SK-N-SH (cell line): ENCODE measurements at regions not wholly inside any gene's neighbourhood (a gene's known extent, or its start where the extent isn't known, plus 50 kb on each side); places are given as distances from the start of the nearest gene placed in this dataset.

Experiments used
- CTCF ChIA-PET: fragments of 300-600, 350-600 bp; formaldehyde crosslinking; extraction: SDS; loops from one replicate; lab custom pipeline; 2021; lab: Yijun Ruan, JAX
- POLR2A ChIA-PET: fragments of 350-600 bp; sonication (Branson Sonifier 250); formaldehyde crosslinking; extraction: SDS; loops from one replicate; lab custom pipeline; 2020; ENCODE audit warnings: antibody characterized with exemption, inconsistent platforms; lab: Yijun Ruan, JAX
- DNase-seq: peaks from one replicate; pipeline ENCODE4 v3.0.0; 2012
- H2AFZ ChIP-seq: fragments of 200-600 bp; sonication (generic); 2 replicates; pipeline ENCODE4 v1.8.1; 2016; ENCODE audit warnings: antibody characterized with exemption, mild to moderate bottlenecking, low read depth
- H3F3A ChIP-seq: fragments of 200-600 bp; sonication (generic); replicated peaks from 2 replicates; pipeline ENCODE3; 2016; ENCODE audit warnings: antibody characterized with exemption, mild to moderate bottlenecking; ENCODE audit not compliant: insufficient read depth
- H3K27ac ChIP-seq, 2 experiments: fragments of 200-500 bp in 1 of 2; fragments of 200-600 bp in 1 of 2; sonication (Bioruptor generic) in 1 of 2; sonication (generic), shearing (Covaris generic) in 1 of 2; 2 replicates each; pipeline versions ENCODE4 v1.5.1 to v1.6.1; 2014 to 2016; ENCODE audit warnings: low read depth in 2 of 2, inconsistent platforms in 1 of 2, low read length in 1 of 2, mild to moderate bottlenecking in 1 of 2, mixed read lengths in 1 of 2
- H3K27me3 ChIP-seq: fragments of 200-600 bp; sonication (generic), shearing (Covaris generic); 2 replicates; pipeline ENCODE4 v1.6.1; 2016; ENCODE audit warnings: mixed run types; ENCODE audit not compliant: insufficient read depth
- H3K36me3 ChIP-seq, 2 experiments: fragments of 200-500 bp in 1 of 2; fragments of 200-600 bp in 1 of 2; sonication (Bioruptor generic) in 1 of 2; sonication (generic) in 1 of 2; replicated peaks in 1 of 2; 2 replicates each; pipeline versions ENCODE3 to v1.5.1; 2014 to 2016; ENCODE audit warnings: low read length in 1 of 2, mild to moderate bottlenecking in 1 of 2; ENCODE audit not compliant: insufficient read depth in 2 of 2, control insufficient read depth in 1 of 2
- H3K4me1 ChIP-seq, 2 experiments: fragments of 200-500 bp in 1 of 2; fragments of 200-600 bp in 1 of 2; sonication (Bioruptor generic) in 1 of 2; sonication (generic), shearing (Covaris generic) in 1 of 2; 2 replicates each; pipeline versions ENCODE4 v1.5.1 to v1.6.1; 2014 to 2016; ENCODE audit warnings: low read depth in 1 of 2, low read length in 1 of 2, mixed run types in 1 of 2; ENCODE audit not compliant: insufficient read depth in 2 of 2, control insufficient read depth in 1 of 2
- H3K4me2 ChIP-seq: fragments of 200-600 bp; sonication (generic), shearing (Covaris generic); 2 replicates; pipeline ENCODE4 v1.6.1; 2017; ENCODE audit warnings: mixed run types
- H3K4me3 ChIP-seq, 2 experiments: fragments of 200-500 bp in 1 of 2; fragments of 200-600 bp in 1 of 2; sonication (Bioruptor generic) in 1 of 2; sonication (generic), shearing (Covaris generic) in 1 of 2; 2 replicates each; pipeline versions ENCODE4 v1.5.1 to v1.8.1; 2014 to 2016; ENCODE audit warnings: low read depth in 2 of 2, inconsistent platforms in 1 of 2, low read length in 1 of 2, mild to moderate bottlenecking in 1 of 2, mixed read lengths in 1 of 2, moderate library complexity in 1 of 2
- H3K79me2 ChIP-seq: fragments of 200-600 bp; sonication (generic); 2 replicates; pipeline ENCODE4 v1.8.1; 2017; ENCODE audit warnings: mild to moderate bottlenecking; ENCODE audit not compliant: insufficient read depth
- H3K9ac ChIP-seq: fragments of 200-600 bp; sonication (generic); 2 replicates; pipeline ENCODE4 v1.6.1; 2017; ENCODE audit warnings: mixed run types
- H3K9me2 ChIP-seq: fragments of 200-600 bp; sonication (generic); 2 replicates; pipeline ENCODE4 v1.6.1; 2017; ENCODE audit warnings: mixed run types
- H3K9me3 ChIP-seq: fragments of 200-600 bp; sonication (generic); 2 replicates; pipeline ENCODE4 v1.6.1; 2017; ENCODE audit warnings: mixed run types, mild to moderate bottlenecking, moderate library complexity
- H4K20me1 ChIP-seq: fragments of 200-600 bp; sonication (generic); 2 replicates; pipeline ENCODE4 v1.6.1; 2017; ENCODE audit warnings: mild to moderate bottlenecking, mixed run types; ENCODE audit not compliant: insufficient read depth
- ELF1 ChIP-seq: IDR thresholded peaks from 2 replicates; pipeline ENCODE4 v1.4.0; 2012
- EZH2phosphoT487 ChIP-seq: fragments of 200-600 bp; sonication (generic); IDR thresholded peaks from 2 replicates; pipeline ENCODE4 v1.6.1; 2017; ENCODE audit warnings: low read depth, mixed run types, mild to moderate bottlenecking, antibody characterized with exemption, moderate library complexity, borderline replicate concordance
- FOSL2 ChIP-seq: IDR thresholded peaks from 2 replicates; pipeline ENCODE4 v1.4.0; 2012; ENCODE audit warnings: low read depth, mild to moderate bottlenecking, moderate library complexity, borderline replicate concordance
- FOXJ3 ChIP-seq: sonication (generic); formaldehyde crosslinking; IDR thresholded peaks from 2 replicates; pipeline ENCODE4 v1.5.1; 2020; ENCODE audit warnings: mild to moderate bottlenecking, missing genetic modification reagents
- GABPA ChIP-seq: IDR thresholded peaks from 2 replicates; pipeline ENCODE4 v1.4.0; 2012; ENCODE audit warnings: low read depth, mild to moderate bottlenecking
- JUND ChIP-seq: IDR thresholded peaks from 2 replicates; pipeline ENCODE4 v1.4.0; 2012
- MAX ChIP-seq: IDR thresholded peaks from 2 replicates; pipeline ENCODE4 v1.4.0; 2012; ENCODE audit warnings: low read depth
- NFIC ChIP-seq: IDR thresholded peaks from 2 replicates; pipeline ENCODE4 v1.4.0; 2012; ENCODE audit warnings: borderline replicate concordance
- POLR2AphosphoS5 ChIP-seq: IDR thresholded peaks from 2 replicates; pipeline ENCODE4 v1.6.1; 2012; ENCODE audit warnings: low read depth, low read length
- REST ChIP-seq: IDR thresholded peaks from 2 replicates; pipeline ENCODE4 v1.6.1; 2012; ENCODE audit warnings: mild to moderate bottlenecking, low read depth, low read length, moderate library complexity
- RFX5 ChIP-seq: IDR thresholded peaks from 2 replicates; pipeline ENCODE4 v1.6.1; 2012; ENCODE audit warnings: mild to moderate bottlenecking, improper control_type of control experiment, low read length
- RXRA ChIP-seq: IDR thresholded peaks from 2 replicates; pipeline ENCODE4 v1.4.0; 2012; ENCODE audit warnings: low read depth, mild to moderate bottlenecking, borderline replicate concordance
- SMC3 ChIP-seq: IDR thresholded peaks from 2 replicates; pipeline ENCODE4 v1.6.1; 2012; ENCODE audit warnings: low read depth, low read length, improper control_type of control experiment
- TAF1 ChIP-seq: IDR thresholded peaks from 2 replicates; pipeline ENCODE4 v1.6.1; 2012; ENCODE audit warnings: low read depth, mild to moderate bottlenecking, low read length, moderate library complexity, borderline replicate concordance
- USF1 ChIP-seq: IDR thresholded peaks from 2 replicates; pipeline ENCODE4 v1.4.0; 2012; ENCODE audit warnings: low read depth, borderline replicate concordance
- YY1 ChIP-seq: IDR thresholded peaks from 2 replicates; pipeline ENCODE4 v1.4.0; 2012; ENCODE audit warnings: low read depth, mild to moderate bottlenecking
- WGBS: methylation state at CpG from one replicate; pipeline ENCODE4 v1.1.6; 2017; ENCODE audit warnings: low lambda C conversion rate; 5-methylcytosine and 5-hydroxymethylcytosine counted together

DNA sequence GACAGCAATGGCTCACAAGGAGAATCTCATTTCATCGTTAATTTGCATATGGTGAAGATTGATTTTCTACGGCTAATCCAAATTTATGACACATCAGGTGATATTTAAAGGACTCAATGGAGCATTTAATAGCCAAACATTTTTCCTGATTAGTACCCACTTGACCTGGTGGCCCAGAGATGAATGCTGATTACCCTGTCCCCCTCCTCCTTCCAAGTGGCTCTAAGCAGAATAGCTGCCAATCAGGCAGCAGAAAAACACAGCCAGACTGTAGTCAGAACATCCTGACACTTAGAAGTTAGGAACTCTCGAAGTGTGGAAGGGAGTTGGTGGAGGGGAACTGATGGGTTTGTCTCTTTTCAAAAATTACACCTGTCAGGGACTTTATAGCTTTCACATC, 302.5 kb downstream of the ZNF621 start:
- Histone ChIP-seq H3K36me3 (no peaks in the 10 kb centered on the region), H3K9ac (no peak overlapping the region), H3K9me2 (no peaks in the 10 kb centered on the region), H3F3A (no peaks in the 10 kb centered on the region), H3K27me3 (no peaks in the 10 kb centered on the region), H3K4me3 (no peak overlapping the region), H3K9me3 (no peaks in the 10 kb centered on the region), H3K4me1 (no peaks in the 10 kb centered on the region), H3K27ac (no peak overlapping the region), H3K4me2 (no peak overlapping the region), H4K20me1 (no peaks in the 10 kb centered on the region), H2AFZ (no peak overlapping the region), H3K79me2 (no peaks in the 10 kb centered on the region)
- DNase-seq: no peak
- 39% methylated on average over 3 of the region's 3 CpGs for WGBS
- POLR2A ChIA-PET: no interaction called here
- TF ChIP-seq NFIC (no peak), ELF1 (no peak), SMC3 (no peak), RFX5 (no peak), TAF1 (no peak), EZH2phosphoT487 (no peak), YY1 (no peak), REST (no peak), USF1 (no peak), POLR2AphosphoS5 (no peak), RXRA (no peak), MAX (no peak), FOXJ3 (CRISPR knock-in tag) (no peak), FOSL2 (no peak), JUND (no peak), GABPA (no peak)
- CTCF ChIA-PET: no interaction called here
